MM.1S (cell line): ENCODE measurements at regions not wholly inside any gene's neighbourhood (a gene's known extent, or its start where the extent isn't known, plus 50 kb on each side); places are given as distances from the start of the nearest gene placed in this dataset.

Experiments used
- EZH2 ChIP-seq: fragments of 300-600 bp; sonication (generic); optimal IDR thresholded peaks from 2 replicates; pipeline ENCODE3; 2017; ENCODE audit warnings: low read depth, mild to moderate bottlenecking, antibody characterized with exemption, low read length, mixed read lengths
- EZH2phosphoT487 ChIP-seq: fragments of 300-600 bp; sonication (generic); IDR thresholded peaks from 2 replicates; pipeline ENCODE4 v1.6.1; 2018; ENCODE audit warnings: antibody characterized with exemption, low read length
- TF ChIP-seq, protein P1 (sequence below): fragments of 300-600 bp; sonication (generic); IDR thresholded peaks from 2 replicates; pipeline ENCODE4 v1.5.1; 2016; ENCODE audit warnings: antibody characterized with exemption, low read length, mixed read lengths

DNA sequence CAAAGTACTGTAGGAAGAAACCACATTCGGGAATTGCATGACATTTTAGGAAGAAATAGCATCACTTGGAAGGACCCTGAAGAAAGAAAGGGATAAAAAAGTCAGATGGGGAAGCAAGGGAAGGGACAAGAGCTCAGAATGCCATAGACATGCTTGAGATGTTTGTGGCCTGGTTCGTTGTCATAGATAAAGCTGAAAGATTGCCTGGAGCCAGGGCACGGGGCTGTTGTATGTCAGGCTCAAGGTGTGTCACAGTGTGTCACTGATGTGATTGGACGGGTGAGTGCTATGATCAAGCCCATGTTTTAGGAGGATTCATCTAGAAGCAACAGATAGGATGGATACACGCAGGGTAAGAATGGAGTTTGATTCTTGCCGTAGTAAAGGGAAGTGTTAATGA is 216.2 kb upstream of the SOX4 start:
- TF ChIP-seq, protein P1, sequence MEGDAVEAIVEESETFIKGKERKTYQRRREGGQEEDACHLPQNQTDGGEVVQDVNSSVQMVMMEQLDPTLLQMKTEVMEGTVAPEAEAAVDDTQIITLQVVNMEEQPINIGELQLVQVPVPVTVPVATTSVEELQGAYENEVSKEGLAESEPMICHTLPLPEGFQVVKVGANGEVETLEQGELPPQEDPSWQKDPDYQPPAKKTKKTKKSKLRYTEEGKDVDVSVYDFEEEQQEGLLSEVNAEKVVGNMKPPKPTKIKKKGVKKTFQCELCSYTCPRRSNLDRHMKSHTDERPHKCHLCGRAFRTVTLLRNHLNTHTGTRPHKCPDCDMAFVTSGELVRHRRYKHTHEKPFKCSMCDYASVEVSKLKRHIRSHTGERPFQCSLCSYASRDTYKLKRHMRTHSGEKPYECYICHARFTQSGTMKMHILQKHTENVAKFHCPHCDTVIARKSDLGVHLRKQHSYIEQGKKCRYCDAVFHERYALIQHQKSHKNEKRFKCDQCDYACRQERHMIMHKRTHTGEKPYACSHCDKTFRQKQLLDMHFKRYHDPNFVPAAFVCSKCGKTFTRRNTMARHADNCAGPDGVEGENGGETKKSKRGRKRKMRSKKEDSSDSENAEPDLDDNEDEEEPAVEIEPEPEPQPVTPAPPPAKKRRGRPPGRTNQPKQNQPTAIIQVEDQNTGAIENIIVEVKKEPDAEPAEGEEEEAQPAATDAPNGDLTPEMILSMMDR: no peak
- TF ChIP-seq EZH2phosphoT487: no peak
- TF ChIP-seq EZH2: no peak
